ENCODE measurements at regions not wholly inside any gene's neighbourhood (a gene's known extent, or its start where the extent isn't known, plus 50 kb on each side); places are given as distances from the start of the nearest gene placed in this dataset.

DNA sequence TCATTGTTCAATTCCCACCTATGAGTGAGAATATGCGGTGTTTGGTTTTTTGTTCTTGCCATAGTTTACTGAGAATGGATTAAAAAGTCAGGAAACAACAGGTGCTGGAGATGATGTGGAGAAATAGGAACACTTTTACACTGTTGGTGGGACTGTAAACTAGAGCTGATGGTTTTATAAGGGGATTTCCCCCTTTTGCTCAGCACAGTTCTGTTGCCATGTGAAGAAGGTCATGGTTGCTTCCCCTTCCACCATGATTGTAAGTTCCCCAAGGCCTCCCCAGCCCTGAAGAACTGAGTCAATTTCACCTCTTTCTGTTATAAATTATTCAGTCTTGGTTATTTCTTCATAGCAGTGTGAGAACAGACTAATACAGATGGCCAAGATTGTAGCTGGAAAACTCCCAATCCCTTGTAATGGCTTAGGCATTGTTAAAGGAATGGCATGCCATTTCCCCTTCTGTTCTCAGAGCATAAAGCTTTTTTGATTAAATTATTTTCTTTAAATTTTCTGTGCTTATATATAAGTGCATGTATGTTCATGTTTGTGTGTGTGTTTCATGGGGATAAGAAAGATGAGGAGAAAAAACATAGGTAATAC lies 144.8 kb downstream of the BACH1 start:
- no peak for DNase-seq

DNA sequence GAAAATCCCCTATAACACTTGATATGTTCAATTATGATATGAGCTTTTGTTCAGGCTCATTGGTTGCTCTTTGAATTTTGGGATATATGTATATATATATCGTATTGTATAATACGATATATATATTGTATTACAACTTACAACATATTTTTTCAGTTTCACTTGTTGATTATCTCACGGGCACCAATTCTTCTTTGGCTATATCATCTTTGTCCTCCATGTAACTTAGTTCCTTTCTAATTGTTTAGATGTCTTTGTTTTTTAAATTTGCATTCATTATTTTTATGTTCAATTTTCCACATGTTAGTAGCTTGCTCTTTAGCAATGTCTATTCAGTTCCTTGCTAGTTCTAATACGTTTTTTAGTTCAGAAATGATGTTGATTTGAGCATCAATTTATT lies 150.0 kb downstream of the BACH1 start:
- no peak for DNase-seq

DNA sequence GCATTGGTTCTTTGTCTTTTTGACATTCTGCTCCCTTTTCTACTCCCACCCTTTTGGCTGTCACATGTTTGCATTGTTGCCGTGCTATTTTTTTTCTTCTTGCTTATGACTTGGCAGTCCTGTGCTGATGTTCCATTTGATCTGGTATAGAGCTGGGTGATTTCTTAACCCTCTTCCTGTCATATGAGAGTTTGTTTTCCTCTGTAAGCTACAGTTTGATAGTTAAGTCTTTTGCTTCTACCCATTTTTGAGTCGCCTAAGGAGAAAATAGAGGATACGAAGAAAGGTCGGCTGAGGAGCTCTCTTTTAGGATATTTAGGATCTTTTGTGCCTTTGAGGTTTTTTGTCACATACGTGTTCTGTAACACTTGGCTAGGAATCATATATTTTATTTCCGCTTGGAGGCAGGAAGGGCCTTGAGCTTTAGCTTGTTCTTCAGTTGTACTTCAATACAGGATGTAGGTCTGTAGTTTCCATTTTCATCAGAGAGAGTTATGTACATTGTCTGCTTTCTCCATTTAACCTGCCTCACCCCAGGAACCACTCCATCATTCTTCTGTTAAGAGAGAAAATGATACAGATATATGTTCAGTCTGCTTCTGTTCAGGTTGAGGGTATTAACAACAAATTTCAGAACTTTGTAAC lies 150.7 kb downstream of the BACH1 start:
- DNase-seq, result no peak

DNA sequence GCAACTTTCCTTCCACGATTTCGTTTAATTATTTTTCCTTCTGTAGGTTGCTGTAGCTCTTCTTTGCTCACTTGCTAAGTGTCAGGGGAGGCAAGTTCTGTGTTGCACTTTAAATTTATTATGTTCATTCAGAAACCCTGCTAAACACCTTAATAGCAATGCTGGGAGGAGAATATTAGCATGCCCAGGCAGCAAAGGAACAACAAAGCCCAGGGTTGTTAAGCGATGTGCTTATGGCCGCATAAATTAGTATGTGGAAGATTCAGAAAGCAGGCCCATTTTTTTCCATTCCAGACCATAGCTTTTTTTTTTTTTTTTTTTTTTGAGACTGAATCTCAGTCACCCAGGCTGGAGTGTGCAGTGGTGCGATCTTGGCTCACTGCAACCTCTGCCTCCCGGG lies 151.3 kb downstream of the BACH1 start:
- DNase-seq, result no peak

DNA sequence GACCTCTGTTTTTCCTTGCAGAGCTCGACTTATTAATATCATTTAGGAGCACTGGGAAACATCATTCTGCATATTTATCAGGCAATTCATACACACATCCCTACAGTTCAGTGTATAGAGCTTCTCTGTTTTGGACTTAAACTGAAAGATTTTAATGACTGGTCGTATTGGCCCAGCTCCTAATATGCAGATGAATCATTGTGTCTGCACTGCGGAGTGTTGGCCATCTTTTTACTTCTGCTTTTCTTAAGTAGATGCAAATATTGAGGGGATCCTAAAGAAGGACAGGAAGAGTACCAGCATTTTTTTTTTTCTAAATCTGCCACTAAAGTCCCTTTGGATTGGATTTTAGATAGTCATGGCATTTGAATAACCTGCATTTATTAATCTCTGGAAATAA lies 154.8 kb downstream of the BACH1 start:
- DNase-seq, result no peak

DNA sequence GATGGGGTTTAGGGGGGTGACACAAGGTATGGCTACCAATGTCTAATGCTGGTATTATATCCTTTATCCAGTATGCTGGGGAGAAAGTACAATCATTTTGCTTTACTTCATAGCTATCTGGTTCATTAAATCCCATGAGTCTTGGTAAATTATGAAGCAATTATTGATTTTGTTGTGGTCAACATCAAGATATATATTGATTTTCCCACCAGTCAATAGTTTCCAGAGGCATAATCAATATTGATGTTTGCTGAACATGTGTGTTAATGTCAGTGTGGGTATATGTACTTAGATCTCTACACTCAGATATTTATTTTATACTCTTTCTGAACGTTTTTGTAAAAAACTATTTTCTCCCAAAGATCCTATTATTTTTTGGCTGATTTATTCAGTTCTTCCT lies 155.5 kb downstream of the BACH1 start:
- no peak for DNase-seq

DNA sequence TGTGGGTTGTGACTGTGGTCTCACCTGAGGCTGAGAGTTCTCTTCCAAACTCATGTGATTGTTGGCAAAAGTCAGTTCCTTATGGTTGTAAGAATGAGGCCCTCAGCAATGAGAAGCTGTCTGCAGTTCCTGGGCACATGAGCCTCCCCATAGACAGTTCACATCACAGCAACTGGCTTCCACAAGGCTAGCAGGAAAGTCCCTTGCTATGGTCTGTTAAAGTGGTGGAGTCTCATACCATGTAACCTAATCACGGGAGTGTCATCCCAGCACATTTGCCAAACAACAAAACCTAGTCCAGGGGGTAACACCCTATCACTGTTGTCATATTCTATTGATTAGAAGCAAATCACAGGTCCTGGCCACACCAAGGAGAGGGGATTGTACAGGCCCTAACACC lies 163.8 kb downstream of the BACH1 start:
- no peak for DNase-seq

DNA sequence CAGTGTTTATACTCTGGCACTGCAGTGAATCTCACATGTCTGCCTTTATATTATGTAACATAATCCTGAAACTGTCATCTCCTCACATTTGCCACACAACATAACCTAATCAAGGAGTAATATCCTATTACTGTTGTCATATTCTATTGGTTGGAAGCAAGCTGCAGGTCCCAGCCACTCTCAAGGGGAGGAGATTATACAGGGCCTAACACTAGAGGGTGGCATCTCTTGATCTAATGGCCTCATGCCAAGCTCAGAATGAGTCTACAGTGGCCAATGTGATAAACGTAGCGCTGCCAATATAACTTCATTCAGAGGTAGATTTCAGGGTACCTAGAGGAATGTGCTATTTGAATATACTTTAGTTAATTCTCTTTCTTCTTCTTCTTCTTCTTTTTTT lies 166.8 kb downstream of the BACH1 start:
- DNase-seq, result no peak

DNA sequence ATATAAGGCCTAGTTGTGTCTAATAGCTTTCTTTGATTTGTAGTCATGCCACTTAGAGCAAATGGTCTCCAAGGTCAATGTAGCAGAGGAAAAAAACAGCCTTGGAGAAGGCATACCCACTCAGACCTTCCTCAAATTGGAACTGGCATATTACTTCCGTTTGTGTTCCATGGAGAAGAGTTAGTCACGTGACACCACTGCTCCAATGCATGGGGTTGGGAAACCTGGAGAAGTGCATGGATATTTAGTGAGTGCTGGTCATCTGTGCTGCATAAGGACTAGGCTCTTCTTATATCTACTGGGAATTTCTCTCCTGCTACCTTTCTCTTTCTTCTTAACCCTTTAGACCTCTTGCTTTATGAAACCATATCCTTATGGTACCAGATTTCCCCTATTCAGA lies 167.8 kb downstream of the BACH1 start:
- no peak for DNase-seq

DNA sequence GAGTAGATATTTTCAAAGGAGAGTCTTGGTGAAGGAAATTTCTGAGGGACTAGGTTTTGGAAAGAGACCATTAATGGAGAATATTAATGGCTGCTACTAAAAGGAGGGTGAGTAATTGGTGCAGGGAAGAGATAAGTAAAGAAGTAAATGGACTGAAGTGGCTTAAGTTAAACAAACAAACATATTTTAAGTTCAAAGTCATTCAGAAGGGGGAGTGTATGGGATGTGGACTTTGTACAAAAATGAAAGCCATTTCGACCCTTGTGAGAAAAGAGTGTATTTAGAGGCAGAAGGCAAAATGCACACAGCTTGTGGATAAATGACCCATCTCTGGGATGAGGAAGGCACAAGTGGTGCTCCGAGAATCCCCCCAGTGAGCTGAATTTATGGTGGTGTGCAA lies 171.7 kb downstream of the BACH1 start:
- DNase-seq, result no peak

DNA sequence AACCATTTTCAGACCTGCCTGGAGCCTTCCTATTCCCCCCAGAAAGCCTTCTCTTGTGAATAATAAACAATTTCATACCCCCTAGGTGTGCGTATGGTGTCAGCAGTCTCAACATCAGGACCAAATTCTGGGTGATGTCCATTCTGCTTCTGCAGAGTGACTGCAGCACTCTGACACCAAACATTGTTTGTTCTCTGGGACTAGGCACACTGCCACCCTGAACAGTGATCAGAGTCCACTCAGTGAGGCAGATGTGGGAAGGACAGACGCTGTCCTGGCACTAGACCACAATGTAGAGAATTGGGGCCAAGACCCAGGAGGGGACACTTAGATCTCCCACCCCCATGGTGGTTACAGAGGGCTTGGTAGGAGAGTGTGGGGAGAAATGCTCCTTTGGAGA lies 175.1 kb downstream of the BACH1 start:
- DNase-seq, result no peak

DNA sequence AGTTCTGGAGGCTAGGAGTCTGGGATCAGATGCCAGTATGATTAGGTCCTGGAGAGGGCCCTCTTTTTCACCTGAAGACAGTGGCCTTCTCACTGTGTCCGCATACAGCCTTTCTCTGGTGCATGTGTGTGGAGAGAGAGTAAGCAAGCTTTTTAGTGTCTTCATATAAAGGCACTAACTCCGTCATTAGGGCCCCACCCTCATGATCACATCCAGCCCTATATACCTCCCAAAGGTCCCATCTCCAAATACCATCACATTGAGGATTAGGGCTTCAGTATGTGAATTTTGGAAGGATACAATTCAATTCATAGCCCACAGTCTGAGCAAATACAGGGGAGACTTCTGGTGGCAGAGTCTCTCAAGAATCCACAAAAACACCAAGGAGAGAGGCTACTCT lies 176.6 kb downstream of the BACH1 start:
- DNase-seq, result no peak

DNA sequence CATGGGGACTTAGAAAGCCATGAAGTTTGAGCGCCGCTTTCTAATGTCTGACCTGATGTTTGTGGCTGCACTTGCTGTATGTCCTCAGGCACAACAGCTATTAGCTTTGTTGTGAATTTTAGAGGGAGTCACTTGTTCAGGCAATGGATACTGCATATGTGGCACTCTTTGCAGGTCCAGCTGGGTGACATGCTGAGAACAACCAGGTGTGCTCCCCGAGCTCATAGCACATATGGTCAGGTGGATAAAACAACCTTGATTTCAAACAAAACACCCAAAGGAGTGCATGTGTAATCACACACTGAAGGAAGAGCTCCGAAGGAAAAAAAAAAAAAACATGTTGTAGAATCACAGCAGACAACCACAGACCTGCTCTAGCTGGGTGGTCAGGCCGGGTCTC lies 178.6 kb downstream of the BACH1 start:
- no peak for DNase-seq

DNA sequence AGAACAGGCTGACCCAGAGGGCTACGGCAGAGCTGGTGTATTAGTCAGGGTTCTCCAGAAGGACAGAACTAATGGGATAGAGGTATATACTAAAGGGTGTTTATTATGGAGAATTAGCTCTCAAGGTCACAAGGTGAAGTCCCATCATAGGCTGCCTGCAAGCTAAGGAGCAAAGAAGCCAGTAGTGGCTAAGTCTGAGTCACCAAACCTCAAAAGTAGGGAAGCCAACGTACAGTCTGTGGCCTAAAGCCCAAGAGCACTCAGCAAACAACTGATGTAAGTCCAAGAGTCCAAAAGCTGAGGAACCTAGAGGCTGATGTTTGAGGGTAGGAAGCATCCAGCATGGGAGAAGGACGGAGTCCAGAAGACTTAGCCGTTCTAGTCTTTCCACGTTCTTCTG lies 179.2 kb downstream of the BACH1 start:
- no peak for DNase-seq

DNA sequence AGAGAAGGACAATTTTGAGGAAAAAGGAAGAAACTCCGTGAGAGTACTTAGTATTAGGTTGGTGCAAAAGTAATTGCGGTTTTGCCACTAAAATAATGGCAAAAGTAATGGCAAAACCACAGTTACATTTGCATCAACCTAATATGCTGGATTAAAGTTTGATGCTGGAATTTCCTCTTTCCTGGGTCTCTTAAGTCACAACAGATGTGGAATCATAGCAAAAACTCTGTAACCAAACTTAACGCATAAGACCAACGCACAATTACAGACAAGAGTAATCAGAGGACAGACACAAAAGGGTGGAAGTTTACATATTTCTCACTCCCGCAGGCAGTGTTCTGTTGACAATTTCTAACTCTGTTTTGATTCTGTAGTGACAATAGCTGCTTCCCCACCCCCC lies 182.4 kb downstream of the BACH1 start:
- no peak for DNase-seq

DNA sequence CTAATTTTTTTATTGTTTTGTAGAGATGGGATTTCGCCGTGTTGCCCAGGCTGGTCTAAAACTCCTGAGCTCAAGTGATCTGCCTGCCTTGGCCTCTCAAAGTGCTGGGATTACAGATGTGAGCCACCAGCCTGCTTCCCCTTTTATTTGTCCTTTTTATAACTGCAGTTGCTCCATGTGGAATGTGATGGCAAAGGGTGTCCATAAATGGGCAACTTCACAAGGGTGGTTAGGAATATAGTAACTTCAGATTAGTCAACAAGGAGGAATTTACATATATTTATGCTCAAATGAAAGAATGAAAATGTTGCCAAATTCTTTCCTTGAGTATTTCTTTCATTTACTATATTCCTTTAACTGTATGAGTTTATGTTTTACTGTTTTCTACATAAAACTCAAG lies 182.9 kb downstream of the BACH1 start:
- DNase-seq, result no peak

DNA sequence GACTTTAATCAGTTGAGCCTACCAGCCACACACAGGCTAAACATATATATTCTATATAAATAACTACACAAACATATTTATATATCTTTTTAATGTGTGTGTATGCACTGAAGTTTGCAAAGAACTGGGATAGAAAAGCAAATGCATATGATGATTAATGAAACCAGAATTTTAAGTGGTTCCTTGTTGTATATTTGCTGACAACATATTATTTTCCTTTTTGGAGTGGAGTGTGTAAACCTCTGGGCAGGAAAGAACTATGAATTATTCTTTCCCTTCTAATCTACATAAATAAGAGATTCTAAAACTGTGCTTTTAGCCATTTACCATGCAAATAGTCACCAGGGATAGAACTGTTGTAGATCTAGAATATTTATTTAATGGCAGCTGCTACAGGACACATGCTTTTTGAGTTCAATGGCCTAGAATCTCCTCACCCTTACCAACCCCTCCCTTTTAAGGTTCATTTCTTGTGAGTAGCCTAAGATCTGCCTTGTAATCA lies 187.6 kb downstream of the BACH1 start:
- DNase-seq, result no peak

Data from activated CD4-positive, alpha-beta T cell treated with anti-CD3 and anti-CD28 coated beads, Interleukin-2, amount 50 U/mL, for 48 hours (primary cell).